ENCODE measurements at regions not wholly inside any gene's neighbourhood (a gene's known extent, or its start where the extent isn't known, plus 50 kb on each side); places are given as distances from the start of the nearest gene placed in this dataset.

DNA sequence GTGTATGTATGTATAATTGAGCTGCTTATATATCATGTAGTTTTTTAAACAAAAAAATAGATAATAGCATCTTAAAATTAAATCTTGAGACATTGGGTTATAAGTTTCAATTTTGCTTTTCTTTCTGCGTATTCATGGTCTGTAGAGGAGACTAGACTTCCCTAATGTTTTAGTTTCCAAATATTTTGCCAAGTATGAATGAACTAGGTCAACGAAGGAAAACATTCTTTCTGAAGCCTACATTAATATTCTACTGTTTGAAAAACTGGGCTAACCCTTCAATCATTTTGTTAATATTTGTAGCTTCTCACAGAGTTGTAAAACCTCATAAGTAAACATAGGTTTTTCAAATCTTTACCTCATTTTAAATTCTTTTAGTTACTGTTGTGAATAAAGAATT, 592.7 kb downstream of the USP25 start:
- DNase-seq = no peak
- intact Hi-C loops (cut with DNase I) = no loop called here

DNA sequence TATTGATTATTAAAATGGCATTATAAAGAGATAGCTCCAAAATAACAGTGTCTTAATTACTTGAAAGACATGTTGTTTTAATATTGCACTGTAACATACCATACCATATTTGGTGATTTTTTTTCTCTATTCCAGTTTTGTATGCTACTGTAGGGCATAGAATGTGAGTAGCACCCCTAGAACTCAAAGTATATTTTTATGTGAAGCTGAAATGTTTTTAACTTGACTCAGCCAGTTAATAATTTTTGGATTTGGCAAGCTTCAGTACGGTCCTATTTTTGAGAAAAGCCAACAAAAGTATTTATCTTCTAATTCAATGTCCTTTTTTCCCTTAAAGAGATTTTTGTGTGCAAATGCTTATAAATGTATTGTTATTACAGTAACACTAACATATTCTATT, 593.8 kb downstream of the USP25 start:
- intact Hi-C loops (cut with DNase I) = no loop called here
- DNase-seq = no peak

DNA sequence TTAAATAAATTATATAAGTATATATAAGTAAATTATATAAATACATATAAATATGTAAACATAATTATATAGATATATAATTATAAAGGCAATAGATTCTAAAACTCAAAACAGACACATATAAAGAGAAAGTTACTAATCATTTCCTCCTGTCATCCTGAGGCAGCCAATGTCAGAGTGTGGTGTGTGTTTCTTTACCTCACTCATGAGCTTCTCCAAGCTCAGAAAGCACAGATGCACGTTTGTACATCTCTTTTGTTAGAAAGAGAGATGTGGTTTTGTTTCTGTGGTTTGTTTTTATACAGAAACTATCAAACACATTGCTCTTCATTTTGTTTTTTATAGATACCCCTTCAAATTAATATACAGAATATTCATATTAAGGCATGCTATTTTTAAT, 594.8 kb downstream of the USP25 start:
- intact Hi-C loops (cut with DNase I) = no loop called here
- no peak for DNase-seq

DNA sequence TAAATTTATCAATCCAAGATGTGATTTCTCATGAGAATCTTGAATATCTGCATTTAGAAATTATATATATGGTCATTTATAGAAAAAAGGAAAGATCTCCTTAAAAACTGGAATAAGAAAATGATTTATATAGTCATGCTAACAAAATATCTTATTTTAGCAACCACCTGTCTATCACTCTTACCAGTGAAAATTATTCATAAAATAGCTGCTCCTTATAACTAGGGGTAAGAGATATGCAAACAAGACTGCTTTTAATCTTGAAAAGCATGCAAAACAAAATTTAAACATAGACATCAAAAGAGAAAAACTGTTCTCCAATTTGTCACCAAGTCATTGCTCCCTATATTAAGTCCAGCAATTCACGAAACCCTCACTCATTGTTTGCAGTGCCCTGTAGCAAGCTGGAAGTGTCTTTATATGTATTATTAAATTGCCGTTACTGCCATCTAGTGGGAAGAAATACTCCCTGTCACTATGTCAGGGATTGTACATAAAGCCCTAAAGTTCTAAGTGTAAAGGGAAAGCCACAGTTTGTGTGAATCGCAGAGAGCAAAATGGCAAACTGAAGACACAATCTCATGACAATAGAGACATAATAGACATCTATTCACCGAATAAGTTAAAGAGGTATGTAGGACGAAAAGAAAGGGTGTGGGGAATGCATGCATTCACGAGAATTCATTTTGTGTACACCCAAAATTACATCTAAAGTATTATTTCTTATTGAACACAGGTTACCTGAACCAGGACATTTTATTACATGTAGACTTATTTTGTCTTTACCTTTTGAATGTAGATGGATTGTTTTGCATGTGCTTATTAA, 600.5 kb downstream of the USP25 start:
- peak in 1 of 10 donors; percentile 20 for DNase-seq
- intact Hi-C loops (cut with DNase I) = loop anchor here (2.0 to 10.0 kb wide), 3 partner anchors 135 to 328 kb away; no protein-coding TSS in a partner anchor

DNA sequence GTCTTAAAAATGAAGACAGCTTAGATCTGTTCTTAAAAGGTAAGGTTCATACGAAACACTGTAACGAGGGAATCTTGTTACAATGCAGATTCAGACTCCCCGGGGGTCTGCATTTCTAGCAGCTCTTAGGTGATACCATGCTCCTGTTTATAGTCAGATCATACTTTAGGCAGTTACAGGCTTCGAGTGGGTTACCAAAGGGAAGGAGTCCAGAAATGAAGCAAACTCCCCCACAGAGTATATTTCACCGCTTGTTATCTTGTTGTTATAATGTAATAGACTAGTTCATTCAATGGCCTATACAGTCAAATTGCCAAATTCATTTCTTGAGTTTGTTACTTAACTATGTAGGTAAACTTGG, 601.1 kb downstream of the USP25 start:
- DNase-seq = no peak
- intact Hi-C loops (cut with DNase I) = loop anchor here (2.0 to 10.0 kb wide), 3 partner anchors 136 to 329 kb away; no protein-coding TSS in a partner anchor

DNA sequence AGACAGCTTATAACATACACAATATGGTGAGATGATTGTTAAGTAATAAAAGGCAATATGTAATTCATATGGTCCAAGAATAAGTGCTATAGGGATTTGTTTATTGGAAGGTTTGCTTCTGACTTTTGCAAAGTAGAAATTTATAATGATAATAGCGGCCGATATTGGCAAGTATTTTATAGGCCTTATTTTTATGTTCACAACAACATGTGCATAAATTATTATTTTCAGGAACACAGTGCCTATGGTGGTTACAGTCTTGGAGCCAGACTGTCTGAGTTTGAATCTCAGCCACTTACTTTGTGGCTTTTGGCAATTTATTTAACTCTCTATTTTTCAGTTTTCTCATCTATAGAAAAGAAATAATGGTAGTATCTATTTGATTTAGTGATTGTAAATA, 607.5 kb downstream of the USP25 start:
- intact Hi-C loops (cut with DNase I) = loop anchor here (10.0 kb wide), 1 partner anchor 142 kb away; no protein-coding TSS in a partner anchor
- DNase-seq = no peak

DNA sequence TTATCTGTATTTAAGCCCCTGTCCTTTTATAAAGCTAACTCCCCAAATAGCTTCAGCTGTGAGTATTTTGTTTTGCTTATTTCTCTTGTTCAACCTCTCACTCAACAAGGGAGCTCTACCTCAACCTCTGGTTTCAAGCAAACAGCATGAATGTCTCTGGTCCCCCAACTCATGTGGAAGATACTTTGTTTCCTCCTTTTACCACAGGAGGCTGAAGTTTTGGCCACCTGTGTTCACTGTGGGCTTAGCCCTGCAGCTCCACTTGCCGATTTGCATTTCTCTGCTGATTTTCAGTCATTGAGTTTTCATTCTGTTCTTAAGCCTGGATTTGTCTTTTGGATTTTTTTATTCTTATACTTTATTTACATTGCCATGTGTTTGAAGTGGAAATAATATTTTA, 613.1 kb downstream of the USP25 start:
- intact Hi-C loops (cut with DNase I) = no loop called here
- DNase-seq = no peak

DNA sequence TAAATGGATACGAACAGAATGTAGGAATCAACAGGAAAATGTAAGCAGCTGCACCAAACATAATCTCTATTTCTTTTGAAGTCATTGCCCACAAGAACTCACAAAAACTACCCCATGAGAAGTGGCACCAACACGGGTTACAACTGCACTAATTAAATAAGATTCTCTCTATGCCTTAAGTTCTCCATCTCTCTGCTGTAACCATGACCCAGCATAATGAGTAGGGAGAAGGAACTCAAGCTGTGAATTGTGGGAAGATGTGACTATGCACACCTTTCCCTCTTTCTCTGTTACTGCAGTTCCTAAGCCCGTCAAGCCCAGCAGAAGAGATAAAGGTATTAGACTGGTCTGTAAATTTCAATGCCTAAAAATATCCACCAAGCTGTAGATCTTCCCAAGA, 614.0 kb downstream of the USP25 start:
- intact Hi-C loops (cut with DNase I) = no loop called here
- DNase-seq = no peak

DNA sequence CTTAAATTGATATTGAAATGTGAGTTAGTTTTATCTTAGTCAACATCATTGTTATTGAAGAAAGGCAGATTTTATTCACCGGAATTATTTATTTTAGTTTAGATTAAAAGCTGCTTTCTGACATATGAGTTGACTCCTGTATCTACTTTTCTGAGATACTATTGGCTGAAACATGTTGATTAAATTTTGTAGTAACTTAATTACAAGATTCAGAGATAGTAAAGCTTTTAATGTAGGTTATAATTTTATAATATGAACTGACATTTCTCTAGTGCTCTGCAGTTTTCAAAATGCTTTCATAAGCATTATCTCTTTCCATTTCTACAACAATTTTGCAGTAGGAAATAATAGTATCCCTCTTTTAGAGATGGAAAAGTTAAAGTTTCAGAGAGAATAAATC, 616.0 kb downstream of the USP25 start:
- intact Hi-C loops (cut with DNase I) = no loop called here
- no peak for DNase-seq

DNA sequence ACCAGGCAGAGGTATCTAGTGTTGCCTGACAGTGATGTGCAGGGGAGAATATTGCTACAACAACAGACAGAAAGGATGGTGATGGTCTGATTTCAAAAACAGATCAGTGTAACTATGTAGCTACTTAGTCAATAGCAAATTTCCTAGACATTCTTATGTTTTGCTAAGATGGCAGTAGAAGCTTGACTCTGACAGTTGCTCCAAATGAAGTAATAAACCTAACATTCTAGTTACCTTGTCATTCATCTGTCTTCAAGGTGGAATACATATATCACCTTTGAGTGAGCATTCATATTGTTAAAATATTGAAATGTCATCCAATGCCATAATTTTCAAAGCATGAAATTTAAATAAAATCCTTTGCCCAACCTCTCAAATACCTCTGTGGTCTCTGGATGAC, 617.4 kb downstream of the USP25 start:
- no peak for DNase-seq
- intact Hi-C loops (cut with DNase I) = no loop called here

DNA sequence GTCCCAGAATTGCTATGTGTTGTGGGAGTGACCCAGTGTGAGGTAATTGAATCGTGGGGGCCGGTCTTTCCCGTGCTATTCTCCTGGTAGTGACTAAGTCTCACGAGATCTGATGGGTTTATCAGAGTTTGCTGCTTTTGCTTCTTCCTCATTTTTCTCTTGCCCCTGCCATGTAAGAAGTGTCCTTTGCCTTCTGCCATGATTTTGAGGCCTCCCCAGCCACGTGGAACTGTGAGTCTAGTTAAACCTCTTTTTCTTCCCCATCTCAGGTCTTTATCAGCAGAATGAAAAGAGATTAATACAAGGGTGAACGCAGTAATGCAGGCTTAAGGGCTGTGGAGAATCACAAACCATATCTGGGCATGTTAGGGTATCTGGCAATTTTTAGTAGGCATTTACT, 624.0 kb downstream of the USP25 start:
- DNase-seq = no peak
- intact Hi-C loops (cut with DNase I) = no loop called here

DNA sequence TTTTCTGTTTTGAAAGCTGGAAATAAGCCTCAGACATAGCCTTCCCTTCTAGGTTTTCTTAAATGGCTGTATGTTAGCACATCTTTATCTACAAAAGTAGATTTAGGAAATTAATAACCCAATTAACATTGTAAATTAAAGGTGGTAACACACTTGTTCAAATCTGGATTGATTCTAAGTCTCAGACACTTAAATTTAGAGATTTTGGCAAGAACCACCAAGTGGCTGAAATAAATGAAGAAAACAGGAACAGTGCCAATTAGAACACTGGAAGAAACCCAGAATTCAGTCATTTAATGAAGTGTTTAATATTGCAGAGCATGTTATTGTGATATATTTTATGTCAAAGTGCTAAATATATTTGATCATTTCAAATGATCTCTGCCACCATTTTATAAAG, 628.2 kb downstream of the USP25 start:
- DNase-seq = no peak
- intact Hi-C loops (cut with DNase I) = no loop called here

DNA sequence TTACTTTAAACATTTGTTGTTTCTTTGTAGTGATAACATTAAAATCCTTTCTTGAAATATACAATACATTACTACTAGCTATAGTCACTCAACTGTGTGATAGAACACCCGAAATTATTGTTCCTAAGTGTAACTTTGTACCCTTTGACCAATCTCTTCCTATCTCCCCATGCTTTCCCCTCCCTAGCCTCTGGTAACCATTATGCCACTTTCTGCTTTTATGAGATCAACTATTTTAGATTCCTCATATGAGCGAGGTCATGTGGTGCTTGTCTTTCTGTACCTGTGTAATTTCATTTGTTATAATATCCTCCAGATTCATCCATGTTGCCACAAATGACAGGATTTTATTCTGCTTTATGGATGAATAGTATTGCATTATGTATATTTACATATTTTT, 629.0 kb downstream of the USP25 start:
- DNase-seq = no peak
- intact Hi-C loops (cut with DNase I) = no loop called here

DNA sequence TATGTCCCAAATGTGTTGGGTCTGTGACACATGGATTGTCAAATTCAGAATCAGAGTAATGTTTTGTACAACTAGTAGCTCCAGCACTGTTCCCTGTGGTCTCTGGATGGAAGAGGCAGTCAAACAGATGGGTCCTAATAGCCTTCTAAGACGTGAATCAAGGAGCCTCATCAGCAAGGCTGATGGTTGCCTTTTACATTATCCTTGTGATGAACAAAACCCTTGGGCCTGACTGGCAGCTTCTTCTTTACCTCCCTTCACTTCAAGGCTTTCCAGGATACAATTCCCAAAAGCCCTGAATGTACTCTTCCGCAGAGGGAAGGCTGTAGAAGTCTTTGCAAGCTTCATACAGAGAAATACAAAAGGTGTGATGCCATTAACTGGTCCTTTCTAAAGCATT, 633.3 kb downstream of the USP25 start:
- intact Hi-C loops (cut with DNase I) = no loop called here
- no peak for DNase-seq

DNA sequence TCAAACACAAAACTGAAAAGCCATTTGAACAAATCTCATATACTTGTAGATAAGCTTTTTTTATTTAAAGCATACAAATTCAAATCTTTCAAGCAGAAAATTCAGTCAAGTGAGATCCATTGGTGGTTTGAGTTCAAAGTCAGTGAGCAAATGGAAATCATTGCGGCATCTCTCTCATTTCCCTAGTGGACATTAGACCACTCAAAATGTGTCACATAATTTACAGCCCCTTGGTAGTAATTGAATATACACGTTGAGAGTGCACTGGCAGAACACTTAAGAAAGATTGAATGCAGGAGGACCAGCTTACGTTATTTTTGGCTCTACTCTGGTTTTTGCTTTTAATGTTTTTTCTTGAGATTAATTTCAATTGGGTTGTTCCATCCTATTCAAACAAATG, 633.7 kb downstream of the USP25 start:
- no peak for DNase-seq
- intact Hi-C loops (cut with DNase I) = no loop called here

DNA sequence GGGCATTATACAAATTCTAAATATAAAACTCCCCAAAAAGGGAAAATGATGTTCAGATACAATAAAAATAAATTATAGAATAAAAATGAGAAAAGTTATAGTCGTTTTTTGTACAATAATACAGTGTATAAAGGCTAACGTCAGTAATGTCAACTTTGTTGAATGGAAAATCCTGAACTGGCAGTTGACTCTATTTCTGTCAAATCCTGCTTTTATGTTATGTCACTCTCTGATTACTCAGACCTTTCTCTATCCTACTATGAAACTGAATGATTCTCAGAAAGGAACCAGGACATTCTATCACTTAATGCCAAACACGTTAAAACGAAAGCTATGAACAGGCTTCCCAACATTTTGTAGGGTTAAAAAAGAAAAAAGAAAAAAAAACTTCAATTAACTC, 636.4 kb downstream of the USP25 start:
- DNase-seq = no peak
- intact Hi-C loops (cut with DNase I) = no loop called here

DNA sequence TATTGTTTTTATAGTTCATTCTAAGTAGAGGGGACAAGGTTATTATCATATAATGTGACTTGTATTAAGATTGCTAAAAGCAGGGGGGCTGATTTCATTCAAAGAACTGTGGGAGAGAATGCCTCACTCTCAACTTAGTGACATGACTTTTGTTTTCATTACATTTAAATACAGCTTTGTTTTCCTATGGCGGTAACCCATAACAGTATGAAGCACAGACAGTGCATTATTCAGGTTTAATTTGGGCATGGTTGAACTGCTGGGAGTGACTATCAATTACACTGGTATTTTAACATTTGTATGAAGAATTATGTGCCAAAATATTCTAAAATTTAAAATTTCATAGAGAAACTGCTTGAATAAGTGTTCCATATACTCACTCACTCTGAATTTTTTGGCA, 637.3 kb downstream of the USP25 start:
- intact Hi-C loops (cut with DNase I) = no loop called here
- no peak for DNase-seq

DNA sequence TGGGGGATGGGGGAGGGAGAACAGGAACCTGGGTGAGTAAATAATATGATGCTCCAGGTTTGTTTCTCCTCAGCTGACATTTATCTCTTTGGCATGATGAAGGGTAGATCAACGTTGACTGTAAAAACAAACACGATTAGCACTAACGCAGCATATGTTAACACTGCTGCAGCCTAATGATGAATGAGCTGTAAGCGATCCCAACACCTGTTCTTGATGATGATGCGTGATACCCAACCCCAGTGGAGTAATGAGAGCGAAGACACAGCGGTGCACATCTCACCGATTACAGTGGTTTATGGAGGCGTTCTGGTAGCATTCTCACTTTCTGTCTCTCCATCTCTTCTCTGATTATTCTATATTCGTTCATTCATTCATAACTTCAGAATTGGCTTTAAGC, 640.4 kb downstream of the USP25 start:
- intact Hi-C loops (cut with DNase I) = no loop called here
- no peak for DNase-seq

DNA sequence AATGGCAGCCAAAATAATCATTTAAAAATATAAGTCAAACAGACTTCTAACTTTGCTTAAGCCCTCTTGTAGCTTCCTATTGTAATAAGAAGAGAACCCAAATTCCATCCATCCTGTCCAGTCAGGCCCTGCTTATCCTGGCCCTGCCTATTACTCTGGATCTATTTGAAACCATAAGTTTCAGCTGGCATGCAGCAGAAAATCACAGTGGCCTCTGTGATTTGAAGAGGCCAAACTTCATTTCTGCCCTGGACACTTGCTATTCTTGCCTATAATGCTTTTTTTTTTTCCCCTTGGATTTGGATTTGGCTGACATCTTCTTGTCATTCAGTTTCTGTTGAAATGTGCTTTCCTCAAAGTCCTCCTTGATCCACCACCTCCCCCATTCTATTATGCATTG, 642.8 kb downstream of the USP25 start:
- DNase-seq = no peak
- intact Hi-C loops (cut with DNase I) = no loop called here

DNA sequence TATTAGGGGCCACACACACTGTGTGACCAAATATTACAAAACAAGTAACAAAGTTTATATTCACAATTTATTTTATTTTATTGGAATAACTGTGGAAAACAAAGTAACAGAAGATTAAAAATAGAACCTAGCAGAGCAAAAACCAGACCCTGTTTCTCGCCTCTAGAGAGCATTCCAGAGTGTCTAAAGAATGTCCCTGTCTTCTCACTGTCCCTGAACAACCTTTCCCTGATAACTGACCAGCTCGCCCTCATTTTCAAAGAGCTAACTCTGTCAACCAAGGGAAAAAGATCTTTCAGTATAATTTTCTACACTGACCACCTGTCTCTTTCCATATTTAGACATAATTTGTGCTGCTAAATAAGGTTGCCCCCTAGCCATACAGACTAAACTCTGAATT, 646.9 kb downstream of the USP25 start:
- intact Hi-C loops (cut with DNase I) = no loop called here
- DNase-seq = no peak

DNA sequence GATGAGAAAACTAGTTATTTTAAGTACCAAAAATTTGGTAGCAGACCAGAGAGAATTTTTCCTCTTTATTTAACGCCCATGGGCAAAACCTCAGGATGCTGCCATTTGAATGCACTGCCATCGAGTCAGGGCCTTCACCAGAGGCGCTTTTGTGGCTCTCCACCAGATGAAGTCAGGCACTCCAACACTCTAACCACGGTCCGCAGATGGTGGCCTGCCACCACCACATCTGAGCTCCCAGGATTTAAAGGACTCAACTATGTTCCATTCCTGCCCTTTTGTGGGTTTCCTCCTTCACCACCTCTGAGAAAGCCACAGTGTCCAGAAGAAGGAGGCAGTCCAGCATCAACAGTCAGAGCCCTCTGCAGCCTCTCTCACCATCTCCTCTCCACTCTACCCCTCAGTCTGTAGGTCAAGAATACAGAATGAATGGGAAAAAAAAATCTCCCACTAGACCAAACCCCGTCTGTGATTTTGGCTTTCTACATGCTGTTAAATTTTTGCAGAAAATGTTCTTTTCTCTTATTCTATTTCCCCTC, 647.4 kb downstream of the USP25 start:
- no peak for DNase-seq
- intact Hi-C loops (cut with DNase I) = no loop called here

DNA sequence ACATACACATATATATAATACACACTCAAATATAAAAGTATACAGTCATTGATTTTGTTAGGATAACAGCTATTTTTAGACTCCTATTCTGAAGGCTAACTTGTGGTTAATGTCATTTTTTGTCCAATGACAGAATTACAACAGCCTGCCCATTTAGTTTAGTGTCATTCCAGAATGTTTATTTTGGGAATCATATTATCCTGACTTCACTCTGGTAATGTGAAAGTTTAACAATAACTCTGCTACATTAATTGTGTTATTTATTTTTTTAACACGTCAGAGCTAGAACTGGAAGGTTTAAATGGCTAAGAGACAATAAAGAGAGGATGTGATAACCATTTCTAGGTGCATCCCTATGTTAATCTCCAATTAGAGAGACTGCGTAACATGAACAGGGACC, 648.1 kb downstream of the USP25 start:
- DNase-seq = no peak
- intact Hi-C loops (cut with DNase I) = no loop called here

DNA sequence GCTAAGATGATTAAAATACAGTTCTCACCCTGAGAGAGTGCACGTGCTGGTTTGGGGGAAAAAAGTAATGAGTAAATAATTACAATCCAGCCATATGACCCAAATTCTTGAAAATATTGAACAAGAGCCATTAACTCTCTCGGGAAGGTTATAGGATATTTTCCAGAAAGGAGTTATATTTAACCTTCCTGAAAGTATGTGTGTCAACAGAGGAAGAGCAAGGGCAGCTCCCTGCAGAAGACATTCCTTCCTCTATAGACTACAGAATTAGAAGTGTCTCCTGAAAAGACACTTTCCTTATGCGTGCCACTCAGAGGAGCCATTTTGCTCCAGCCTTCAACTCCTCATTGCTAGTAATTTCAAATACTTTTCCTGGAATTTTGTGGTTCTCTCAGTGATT, 648.7 kb downstream of the USP25 start:
- no peak for DNase-seq
- intact Hi-C loops (cut with DNase I) = no loop called here

Data from posterior cingulate gyrus (tissue), 11 donors.